GM12865 (cell line): ENCODE measurements at regions not wholly inside any gene's neighbourhood (a gene's known extent, or its start where the extent isn't known, plus 50 kb on each side); places are given as distances from the start of the nearest gene placed in this dataset.

Experiments
- DNase-seq: peaks from one replicate; pipeline ENCODE4 v3.0.0; 2010; ENCODE audit warnings: low read depth
- H3K4me3 ChIP-seq: 2 replicates; pipeline ENCODE4 v1.5.1; 2011; ENCODE audit warnings: mild to moderate bottlenecking, low read depth, low read length, control low read depth
- TF ChIP-seq, protein P1 (sequence below): IDR thresholded peaks from 2 replicates; pipeline ENCODE4 v1.5.1; 2011; ENCODE audit warnings: low read length, control low read depth, low read depth, inconsistent platforms; ENCODE audit not compliant: insufficient read depth; ENCODE audit errors: missing control alignments

DNA sequence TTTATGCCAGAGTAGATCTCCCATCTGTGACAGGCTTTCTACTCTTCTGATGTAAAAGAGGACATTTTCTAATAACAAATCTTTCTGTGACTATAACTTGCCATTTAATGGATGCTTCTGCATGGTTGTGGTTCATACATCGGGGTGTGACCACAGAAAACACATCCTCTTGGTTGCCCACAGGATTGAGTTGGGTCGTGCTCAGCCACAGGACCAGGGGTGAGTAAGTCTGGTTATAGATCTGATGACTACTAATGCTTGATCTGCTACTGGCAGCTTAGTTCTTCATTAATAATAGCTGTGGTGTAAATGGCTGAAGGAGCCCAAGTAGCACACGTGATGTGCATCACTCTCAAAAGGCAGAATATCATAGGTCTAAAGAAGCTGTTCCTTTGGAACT lies 328.2 kb downstream of the RWDD3 start:
- TF ChIP-seq, protein P1, sequence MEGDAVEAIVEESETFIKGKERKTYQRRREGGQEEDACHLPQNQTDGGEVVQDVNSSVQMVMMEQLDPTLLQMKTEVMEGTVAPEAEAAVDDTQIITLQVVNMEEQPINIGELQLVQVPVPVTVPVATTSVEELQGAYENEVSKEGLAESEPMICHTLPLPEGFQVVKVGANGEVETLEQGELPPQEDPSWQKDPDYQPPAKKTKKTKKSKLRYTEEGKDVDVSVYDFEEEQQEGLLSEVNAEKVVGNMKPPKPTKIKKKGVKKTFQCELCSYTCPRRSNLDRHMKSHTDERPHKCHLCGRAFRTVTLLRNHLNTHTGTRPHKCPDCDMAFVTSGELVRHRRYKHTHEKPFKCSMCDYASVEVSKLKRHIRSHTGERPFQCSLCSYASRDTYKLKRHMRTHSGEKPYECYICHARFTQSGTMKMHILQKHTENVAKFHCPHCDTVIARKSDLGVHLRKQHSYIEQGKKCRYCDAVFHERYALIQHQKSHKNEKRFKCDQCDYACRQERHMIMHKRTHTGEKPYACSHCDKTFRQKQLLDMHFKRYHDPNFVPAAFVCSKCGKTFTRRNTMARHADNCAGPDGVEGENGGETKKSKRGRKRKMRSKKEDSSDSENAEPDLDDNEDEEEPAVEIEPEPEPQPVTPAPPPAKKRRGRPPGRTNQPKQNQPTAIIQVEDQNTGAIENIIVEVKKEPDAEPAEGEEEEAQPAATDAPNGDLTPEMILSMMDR: no peak
- no peak overlapping the region for H3K4me3 ChIP-seq
- DNase-seq: no peak

DNA sequence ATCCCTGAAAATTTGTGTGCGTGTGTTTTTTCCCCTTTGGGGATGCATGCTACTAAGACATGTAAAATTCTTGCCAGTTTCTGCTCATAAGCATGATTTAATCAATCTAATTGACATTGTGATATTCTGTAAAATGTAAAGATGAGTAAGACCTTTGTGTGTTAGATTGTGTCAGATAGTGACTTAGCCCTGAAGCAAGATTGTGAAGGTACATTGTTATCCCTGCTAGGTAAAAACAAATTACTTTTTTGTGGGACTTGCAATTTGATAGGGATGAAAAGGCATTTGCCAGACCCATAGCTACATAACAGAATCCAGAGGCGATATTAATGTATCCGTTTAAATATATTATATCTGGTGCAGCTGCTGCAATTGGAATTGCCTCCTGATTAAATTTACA lies 338.0 kb downstream of the RWDD3 start:
- TF ChIP-seq, protein P1: no peak
- no peak for DNase-seq
- H3K4me3 ChIP-seq: no peak overlapping the region

DNA sequence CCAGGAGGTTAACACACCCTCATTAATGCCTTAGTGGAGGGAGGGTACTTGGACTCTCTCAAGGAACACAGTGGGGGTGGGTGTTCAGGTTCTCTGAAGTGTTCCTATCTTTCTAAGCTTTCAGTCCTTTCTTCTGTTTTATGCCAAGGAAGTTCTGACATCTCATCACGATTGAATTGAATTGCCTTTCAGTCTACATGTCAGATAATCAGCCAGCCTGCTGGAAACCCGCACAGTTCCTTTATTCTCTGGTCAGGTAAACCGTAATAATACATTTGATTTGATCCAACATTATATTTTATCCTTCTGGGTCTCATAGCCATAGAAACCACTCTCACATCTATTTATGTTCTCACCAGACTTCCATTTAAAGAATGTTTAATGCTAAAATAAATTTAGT lies 339.0 kb downstream of the RWDD3 start:
- TF ChIP-seq, protein P1: no peak
- no peak for DNase-seq
- no peak overlapping the region for H3K4me3 ChIP-seq

DNA sequence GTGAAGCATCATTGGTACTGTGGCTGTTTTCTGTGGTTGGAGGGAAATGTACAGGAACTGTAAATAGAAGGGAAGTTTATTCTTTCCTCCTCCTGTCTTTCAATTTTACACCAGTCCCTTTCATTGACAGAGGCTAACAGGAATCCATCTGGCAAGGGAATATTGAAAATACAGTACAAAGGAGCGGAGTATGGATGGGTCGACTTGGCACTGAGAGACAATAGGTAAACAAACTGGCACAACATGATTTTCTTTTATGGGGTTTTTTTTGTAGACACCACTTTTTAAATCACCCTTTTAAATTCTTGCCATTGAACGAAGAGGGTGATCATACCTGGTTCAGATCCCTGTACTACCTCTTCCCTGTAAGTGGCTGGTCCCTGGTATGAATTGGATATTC lies 341.3 kb downstream of the RWDD3 start:
- no peak overlapping the region for H3K4me3 ChIP-seq
- TF ChIP-seq, protein P1: no peak
- DNase-seq: no peak

DNA sequence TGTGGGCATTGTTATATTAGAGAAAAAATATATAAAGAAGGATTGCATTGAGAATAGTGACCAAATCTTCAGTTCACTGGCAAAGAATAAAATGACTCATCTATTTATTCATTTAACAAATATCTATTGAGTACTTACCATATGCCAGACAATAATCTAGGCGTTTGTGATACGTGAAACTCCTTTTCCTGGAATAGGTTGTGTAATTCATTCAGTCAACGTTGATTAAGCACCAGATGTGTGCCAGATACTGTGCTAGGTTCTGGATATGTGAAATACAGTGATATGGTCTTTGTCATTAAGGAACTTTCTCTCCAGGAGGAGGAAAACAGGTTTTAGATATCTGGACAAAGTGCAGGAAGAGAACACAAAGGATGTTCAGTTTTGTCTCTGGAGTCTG lies 344.5 kb downstream of the RWDD3 start:
- no peak for DNase-seq
- no peak overlapping the region for H3K4me3 ChIP-seq
- TF ChIP-seq, protein P1: no peak

DNA sequence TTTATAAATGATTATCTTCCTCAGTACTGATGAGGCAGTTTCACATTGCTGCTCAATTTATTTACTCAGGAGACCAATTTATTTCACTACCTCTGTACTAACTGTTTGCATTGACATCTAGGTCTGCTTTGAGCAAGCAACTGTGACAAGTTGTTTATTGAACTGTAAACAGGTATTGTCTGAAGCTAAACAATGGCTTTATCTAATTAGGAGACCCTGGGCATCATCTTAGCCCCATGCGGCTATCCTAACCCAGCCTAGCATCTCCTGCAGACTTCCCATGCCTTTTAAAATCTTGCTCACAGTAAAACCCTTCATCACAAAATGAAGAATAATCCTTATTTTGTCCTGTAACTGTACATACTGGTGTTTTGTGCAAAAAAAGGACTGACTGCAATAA lies 348.2 kb downstream of the RWDD3 start:
- DNase-seq: no peak
- no peak overlapping the region for H3K4me3 ChIP-seq
- TF ChIP-seq, protein P1: no peak

DNA sequence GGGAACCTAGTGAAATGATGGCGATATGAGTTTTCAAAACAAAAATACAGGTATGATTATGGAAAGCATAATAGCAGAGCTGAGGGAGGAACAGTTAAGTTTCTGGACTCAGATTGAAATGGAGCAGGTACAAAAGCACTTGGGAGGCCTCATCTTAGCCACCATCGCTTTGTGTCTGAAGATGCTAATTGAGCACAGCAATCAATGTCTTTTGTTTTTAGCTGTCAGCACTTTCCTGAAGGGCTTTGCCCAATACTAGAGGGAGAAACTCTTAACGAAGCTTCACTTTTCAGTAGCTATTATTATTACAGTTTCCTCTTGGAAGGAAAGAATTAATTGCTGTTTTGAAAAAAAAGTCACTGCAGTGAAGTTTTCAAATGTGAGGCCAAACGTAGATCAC lies 348.7 kb downstream of the RWDD3 start:
- TF ChIP-seq, protein P1: no peak
- no peak for DNase-seq
- H3K4me3 ChIP-seq: no peak overlapping the region
